22Rv1 (cell line): ENCODE measurements at regions not wholly inside any gene's neighbourhood (a gene's known extent, or its start where the extent isn't known, plus 50 kb on each side); places are given as distances from the start of the nearest gene placed in this dataset.

Experiments
- H3K27ac ChIP-seq: fragments of 450-650 bp; 2 replicates; pipeline ENCODE4 v1.5.1; 2017
- ZFX ChIP-seq: fragments of 450-650 bp; IDR thresholded peaks from 2 replicates; pipeline ENCODE4 v1.6.1; 2017; ENCODE audit warnings: antibody characterized with exemption, borderline replicate concordance
- TF ChIP-seq, protein P1 (sequence below): fragments of 450-650 bp; IDR thresholded peaks from 2 replicates; pipeline ENCODE4 v1.5.1; 2017; ENCODE audit warnings: mild to moderate bottlenecking

DNA sequence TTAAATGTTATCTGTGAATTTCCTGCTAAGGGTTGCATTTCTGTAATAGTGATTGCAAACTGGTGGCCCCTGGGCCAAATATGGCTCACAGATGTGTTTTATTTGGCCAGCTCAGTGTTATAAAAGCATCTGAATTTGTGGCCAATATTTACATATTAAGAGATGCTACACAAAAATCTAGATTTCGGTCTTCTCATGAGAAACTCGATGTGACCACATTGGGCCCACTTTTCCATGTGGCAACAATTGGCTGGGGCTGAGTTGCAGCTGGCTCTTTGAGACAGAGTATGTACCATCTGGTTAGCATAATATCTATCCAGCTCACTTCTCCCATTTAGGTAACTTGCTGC is 244.5 kb upstream of the POU2AF2 start:
- H3K27ac ChIP-seq = no peak overlapping the region
- TF ChIP-seq ZFX = no peak
- TF ChIP-seq, protein P1, sequence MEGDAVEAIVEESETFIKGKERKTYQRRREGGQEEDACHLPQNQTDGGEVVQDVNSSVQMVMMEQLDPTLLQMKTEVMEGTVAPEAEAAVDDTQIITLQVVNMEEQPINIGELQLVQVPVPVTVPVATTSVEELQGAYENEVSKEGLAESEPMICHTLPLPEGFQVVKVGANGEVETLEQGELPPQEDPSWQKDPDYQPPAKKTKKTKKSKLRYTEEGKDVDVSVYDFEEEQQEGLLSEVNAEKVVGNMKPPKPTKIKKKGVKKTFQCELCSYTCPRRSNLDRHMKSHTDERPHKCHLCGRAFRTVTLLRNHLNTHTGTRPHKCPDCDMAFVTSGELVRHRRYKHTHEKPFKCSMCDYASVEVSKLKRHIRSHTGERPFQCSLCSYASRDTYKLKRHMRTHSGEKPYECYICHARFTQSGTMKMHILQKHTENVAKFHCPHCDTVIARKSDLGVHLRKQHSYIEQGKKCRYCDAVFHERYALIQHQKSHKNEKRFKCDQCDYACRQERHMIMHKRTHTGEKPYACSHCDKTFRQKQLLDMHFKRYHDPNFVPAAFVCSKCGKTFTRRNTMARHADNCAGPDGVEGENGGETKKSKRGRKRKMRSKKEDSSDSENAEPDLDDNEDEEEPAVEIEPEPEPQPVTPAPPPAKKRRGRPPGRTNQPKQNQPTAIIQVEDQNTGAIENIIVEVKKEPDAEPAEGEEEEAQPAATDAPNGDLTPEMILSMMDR = no peak

GRCh38 chr11:111000400-111001080 is 245.0 kb upstream of the POU2AF2 start:
- TF ChIP-seq ZFX = no peak
- TF ChIP-seq, protein P1 = no peak
- H3K27ac ChIP-seq = no peak overlapping the region

GRCh38 chr11:110992481-110992880 is 253.0 kb upstream of the POU2AF2 start:
- no peak for TF ChIP-seq ZFX
- TF ChIP-seq, protein P1 = no peak
- no peak overlapping the region for H3K27ac ChIP-seq

GRCh38 chr11:110991661-110992355 is 253.7 kb upstream of the POU2AF2 start:
- TF ChIP-seq, protein P1 = no peak
- no peak overlapping the region for H3K27ac ChIP-seq

GRCh38 chr11:110990311-110990710 is 255.2 kb upstream of the POU2AF2 start:
- no peak overlapping the region for H3K27ac ChIP-seq
- TF ChIP-seq, protein P1 = no peak
- TF ChIP-seq ZFX = no peak

- H3K27ac ChIP-seq = no peak overlapping the region
Measured at GRCh38 chr11:110989428-110990133, 255.9 kb upstream of the POU2AF2 start.

More at GRCh38 chr11:110989428-110990133, 255.9 kb upstream of the POU2AF2 start:
- TF ChIP-seq, protein P1 = no peak
- no peak for TF ChIP-seq ZFX
